ENCODE measurements at regions not wholly inside any gene's neighbourhood (a gene's known extent, or its start where the extent isn't known, plus 50 kb on each side); places are given as distances from the start of the nearest gene placed in this dataset.

DNA sequence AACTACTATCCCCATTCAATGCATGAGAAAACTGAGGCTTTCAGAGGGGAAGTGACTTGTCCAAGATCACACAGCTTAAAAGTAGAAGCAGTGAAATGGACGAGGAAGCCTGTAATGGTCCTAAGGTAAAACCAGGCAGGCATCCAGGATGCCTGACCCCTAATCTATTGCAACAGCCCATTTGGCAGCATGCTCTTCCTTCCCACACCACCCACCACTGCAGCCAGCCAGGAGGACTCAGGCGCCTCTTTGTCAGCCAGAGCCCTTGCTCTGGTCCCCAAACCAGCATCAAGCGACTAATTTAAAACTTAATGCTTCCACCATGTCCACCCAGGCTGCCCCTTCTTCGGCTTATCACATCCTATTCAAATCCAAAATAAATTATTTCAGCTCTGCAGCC lies 541.6 kb downstream of the CDK5RAP2 start:
- TF ChIP-seq, protein P1, sequence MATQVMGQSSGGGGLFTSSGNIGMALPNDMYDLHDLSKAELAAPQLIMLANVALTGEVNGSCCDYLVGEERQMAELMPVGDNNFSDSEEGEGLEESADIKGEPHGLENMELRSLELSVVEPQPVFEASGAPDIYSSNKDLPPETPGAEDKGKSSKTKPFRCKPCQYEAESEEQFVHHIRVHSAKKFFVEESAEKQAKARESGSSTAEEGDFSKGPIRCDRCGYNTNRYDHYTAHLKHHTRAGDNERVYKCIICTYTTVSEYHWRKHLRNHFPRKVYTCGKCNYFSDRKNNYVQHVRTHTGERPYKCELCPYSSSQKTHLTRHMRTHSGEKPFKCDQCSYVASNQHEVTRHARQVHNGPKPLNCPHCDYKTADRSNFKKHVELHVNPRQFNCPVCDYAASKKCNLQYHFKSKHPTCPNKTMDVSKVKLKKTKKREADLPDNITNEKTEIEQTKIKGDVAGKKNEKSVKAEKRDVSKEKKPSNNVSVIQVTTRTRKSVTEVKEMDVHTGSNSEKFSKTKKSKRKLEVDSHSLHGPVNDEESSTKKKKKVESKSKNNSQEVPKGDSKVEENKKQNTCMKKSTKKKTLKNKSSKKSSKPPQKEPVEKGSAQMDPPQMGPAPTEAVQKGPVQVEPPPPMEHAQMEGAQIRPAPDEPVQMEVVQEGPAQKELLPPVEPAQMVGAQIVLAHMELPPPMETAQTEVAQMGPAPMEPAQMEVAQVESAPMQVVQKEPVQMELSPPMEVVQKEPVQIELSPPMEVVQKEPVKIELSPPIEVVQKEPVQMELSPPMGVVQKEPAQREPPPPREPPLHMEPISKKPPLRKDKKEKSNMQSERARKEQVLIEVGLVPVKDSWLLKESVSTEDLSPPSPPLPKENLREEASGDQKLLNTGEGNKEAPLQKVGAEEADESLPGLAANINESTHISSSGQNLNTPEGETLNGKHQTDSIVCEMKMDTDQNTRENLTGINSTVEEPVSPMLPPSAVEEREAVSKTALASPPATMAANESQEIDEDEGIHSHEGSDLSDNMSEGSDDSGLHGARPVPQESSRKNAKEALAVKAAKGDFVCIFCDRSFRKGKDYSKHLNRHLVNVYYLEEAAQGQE (IDR thresholded peaks at IDR 0.05): no peak
- TF ChIP-seq, protein P2, sequence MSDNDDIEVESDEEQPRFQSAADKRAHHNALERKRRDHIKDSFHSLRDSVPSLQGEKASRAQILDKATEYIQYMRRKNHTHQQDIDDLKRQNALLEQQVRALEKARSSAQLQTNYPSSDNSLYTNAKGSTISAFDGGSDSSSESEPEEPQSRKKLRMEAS (IDR thresholded peaks at IDR 0.05): no peak
- TF ChIP-seq HNF4A (conservative IDR thresholded peaks at IDR 0.05) (no peak), CTCF (IDR thresholded peaks at IDR 0.05; ENCODE audit: low read depth, low read length, missing input control) (no peak), FOXA1 (IDR thresholded peaks at IDR 0.05) (no peak), RAD21 (IDR thresholded peaks at IDR 0.05) (no peak), GABPA (IDR thresholded peaks at IDR 0.05 in 1 of 2, conservative IDR thresholded peaks at IDR 0.05 in 1 of 2) (no peak), SP1 (IDR thresholded peaks at IDR 0.05) (no peak), NR2F2 (IDR thresholded peaks at IDR 0.05) (no peak), YY1 (IDR thresholded peaks at IDR 0.05) (no peak), EGR1 (IDR thresholded peaks at IDR 0.05; ENCODE audit: low read depth in 2 of 2) (no peak)

Data from liver (tissue), 3 donors.